Erythroblast (primary cell): ENCODE measurements at regions not wholly inside any gene's neighbourhood (a gene's known extent, or its start where the extent isn't known, plus 50 kb on each side); places are given as distances from the start of the nearest gene placed in this dataset.

Experiments
- GATA1 ChIP-seq: IDR thresholded peaks from 2 replicates; pipeline ENCODE4 v1.6.1; 2011; ENCODE audit warnings: low read depth, mild to moderate bottlenecking, control low read depth, low read length, moderate library complexity
- POLR2A ChIP-seq: IDR thresholded peaks from 2 replicates; pipeline ENCODE4 v1.6.1; 2011; ENCODE audit warnings: mild to moderate bottlenecking, low read length

DNA sequence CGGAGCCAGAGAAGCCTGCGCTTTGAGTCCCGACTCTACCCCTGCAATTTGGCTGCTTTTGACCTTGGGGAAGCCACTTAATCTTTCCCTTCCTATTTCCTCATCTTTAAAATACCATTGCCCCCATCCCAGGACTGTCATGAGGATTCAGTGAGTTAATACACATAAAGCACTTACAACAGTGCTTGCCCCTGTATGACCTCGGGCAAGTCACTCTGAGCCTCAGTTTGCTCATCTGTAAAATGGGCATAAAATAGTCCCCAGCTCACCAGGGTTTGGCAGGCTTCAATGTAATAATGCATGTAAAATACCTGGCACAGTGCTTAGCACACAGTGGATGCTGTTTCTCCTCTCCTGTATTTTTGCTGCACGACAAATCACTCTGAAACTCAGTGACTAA, 278.7 kb upstream of the PWP1 start:
- TF ChIP-seq POLR2A = no peak
- TF ChIP-seq GATA1 = no peak
